ENCODE measurements at regions not wholly inside any gene's neighbourhood (a gene's known extent, or its start where the extent isn't known, plus 50 kb on each side); places are given as distances from the start of the nearest gene placed in this dataset.

DNA sequence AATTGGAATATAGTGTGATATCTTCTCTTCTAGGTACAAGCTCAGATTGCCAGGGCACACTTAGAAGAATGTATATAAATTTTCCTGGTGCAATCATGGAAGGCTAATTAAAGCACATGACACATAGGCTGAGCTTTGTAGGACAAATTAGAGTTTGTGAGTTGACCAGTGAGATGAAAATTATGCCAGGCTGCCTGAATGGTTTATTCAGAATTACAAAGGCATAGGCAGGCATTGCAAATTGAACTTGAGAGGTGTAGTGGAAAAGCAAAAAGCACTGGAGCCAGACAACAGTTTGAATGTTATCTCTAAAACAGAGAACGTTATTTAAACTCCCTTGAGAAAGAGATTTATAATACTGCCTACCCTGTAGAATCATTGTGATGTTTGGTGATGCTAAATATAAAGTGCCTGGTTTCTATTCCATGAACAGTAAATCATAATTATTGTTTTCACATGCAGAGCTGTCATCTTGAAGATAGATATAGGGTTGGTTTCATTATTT lies 712.1 kb downstream of the TBC1D32 start:
- H3K27ac ChIP-seq (ENCODE audit: extremely low read depth, low read depth, low read length) = no peak overlapping the region
- TF ChIP-seq ZNF544 (tag by site-specific recombination; IDR thresholded peaks at IDR 0.05) (no peak), ZNF146 (tag by site-specific recombination; IDR thresholded peaks at IDR 0.05) (no peak), ZNF391 (tag by site-specific recombination; IDR thresholded peaks at IDR 0.05; ENCODE audit: borderline replicate concordance, low read depth) (no peak), GLIS2 (tag by site-specific recombination; IDR thresholded peaks at IDR 0.05) (no peak), ZNF274 (IDR thresholded peaks at IDR 0.05; ENCODE audit: low read length) (no peak), ZNF274 (tag by site-specific recombination; IDR thresholded peaks at IDR 0.05; ENCODE audit: borderline replicate concordance) (no peak), HOXC10 (CRISPR knock-in tag; IDR thresholded peaks at IDR 0.05) (no peak)
- H3K4me1 ChIP-seq (ENCODE audit: control insufficient read depth, insufficient read depth, low read length) = no peaks in the 10 kb centered on the region
- POLR2A ChIA-PET = no interaction called here
- H3K36me3 ChIP-seq (ENCODE audit: control insufficient read depth in 2 of 2, insufficient read depth in 1 of 2, low read length in 2 of 2) = no peaks in the 10 kb centered on the region
- no peaks in the 10 kb centered on the region for H3K9me3 ChIP-seq (ENCODE audit: control insufficient read depth, insufficient read depth, low read depth, low read length)
- CTCF ChIA-PET = no interaction called here
- no peak overlapping the region for H3K4me3 ChIP-seq (ENCODE audit: low read depth, low read length)

DNA sequence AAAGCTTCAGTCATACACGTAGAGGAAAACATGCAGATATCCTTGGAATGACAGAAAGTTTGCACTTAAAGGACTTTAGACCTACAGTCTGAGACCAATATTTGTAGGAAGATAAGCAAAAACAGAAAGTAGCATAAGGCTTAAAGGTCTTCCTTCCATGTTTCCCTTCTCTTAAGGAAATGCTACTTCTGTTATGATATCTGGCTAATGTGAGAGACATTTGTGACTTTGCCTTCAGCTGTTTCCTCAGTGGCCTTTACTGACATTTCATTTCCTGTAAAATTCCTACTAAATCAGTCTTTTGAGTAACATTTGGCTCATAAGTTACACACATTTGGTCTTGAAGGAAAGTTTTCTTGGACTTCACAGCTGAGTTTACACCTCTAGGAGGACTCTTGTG lies 713.4 kb downstream of the TBC1D32 start:
- CTCF ChIA-PET = interaction anchor here (0.6 kb wide), 1 partner anchor 1334 kb away, joined by 3 read pairs; no protein-coding TSS in a partner anchor

DNA sequence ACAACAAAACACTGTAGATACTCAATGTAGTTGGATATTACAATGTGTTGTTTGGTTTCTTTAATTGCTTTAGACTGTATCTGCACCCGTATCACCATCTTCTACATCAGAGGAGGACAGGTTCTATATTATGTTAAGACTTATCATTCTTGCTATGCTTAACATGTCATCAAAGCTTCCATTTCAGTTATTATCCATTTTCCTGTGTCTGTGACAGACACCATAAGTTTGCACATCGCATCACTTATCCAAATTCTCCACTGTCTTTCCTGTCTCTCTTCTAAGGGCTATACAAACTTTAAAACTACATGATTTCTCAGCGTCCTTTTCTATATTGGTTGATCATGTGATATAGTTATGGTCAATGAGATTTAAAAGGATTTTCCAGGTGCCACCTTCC lies 719.0 kb downstream of the TBC1D32 start:
- POLR2A ChIA-PET = no interaction called here
- no peaks in the 10 kb centered on the region for H3K36me3 ChIP-seq (ENCODE audit: control insufficient read depth in 2 of 2, insufficient read depth in 1 of 2, low read length in 2 of 2)
- TF ChIP-seq MYNN (tag by site-specific recombination; IDR thresholded peaks at IDR 0.05; ENCODE audit: borderline replicate concordance) (no peak), SP7 (tag by site-specific recombination; IDR thresholded peaks at IDR 0.05) (no peak), ZNF658 (tag by site-specific recombination; IDR thresholded peaks at IDR 0.05) (no peak), ZNF501 (tag by site-specific recombination; IDR thresholded peaks at IDR 0.05) (no peak), SP3 (tag by site-specific recombination; IDR thresholded peaks at IDR 0.05) (no peak), ZNF555 (tag by site-specific recombination; conservative IDR thresholded peaks at IDR 0.05) (no peak), ZNF132 (tag by site-specific recombination; IDR thresholded peaks at IDR 0.05; ENCODE audit: borderline replicate concordance) (no peak), ZNF37A (tag by site-specific recombination; IDR thresholded peaks at IDR 0.05) (no peak)
- no peaks in the 10 kb centered on the region for H3K4me1 ChIP-seq (ENCODE audit: control insufficient read depth, insufficient read depth, low read length)
- CTCF ChIA-PET = no interaction called here
- H3K4me3 ChIP-seq (ENCODE audit: low read depth, low read length) = no peak overlapping the region
- H3K9me3 ChIP-seq (ENCODE audit: control insufficient read depth, insufficient read depth, low read depth, low read length) = no peaks in the 10 kb centered on the region
- no peak overlapping the region for H3K27ac ChIP-seq (ENCODE audit: extremely low read depth, low read depth, low read length)

More for the DNA sequence above, 713.4 kb downstream of the TBC1D32 start:
- Histone ChIP-seq H3K27ac (ENCODE audit: extremely low read depth, low read depth, low read length) (no peak overlapping the region), H3K4me3 (ENCODE audit: low read depth, low read length) (no peak overlapping the region), H3K4me1 (ENCODE audit: control insufficient read depth, insufficient read depth, low read length) (no peaks in the 10 kb centered on the region), H3K36me3 (ENCODE audit: control insufficient read depth in 2 of 2, insufficient read depth in 1 of 2, low read length in 2 of 2) (no peaks in the 10 kb centered on the region), H3K9me3 (ENCODE audit: control insufficient read depth, insufficient read depth, low read depth, low read length) (no peaks in the 10 kb centered on the region)
- POLR2A ChIA-PET = no interaction called here
- TF ChIP-seq, protein P1, sequence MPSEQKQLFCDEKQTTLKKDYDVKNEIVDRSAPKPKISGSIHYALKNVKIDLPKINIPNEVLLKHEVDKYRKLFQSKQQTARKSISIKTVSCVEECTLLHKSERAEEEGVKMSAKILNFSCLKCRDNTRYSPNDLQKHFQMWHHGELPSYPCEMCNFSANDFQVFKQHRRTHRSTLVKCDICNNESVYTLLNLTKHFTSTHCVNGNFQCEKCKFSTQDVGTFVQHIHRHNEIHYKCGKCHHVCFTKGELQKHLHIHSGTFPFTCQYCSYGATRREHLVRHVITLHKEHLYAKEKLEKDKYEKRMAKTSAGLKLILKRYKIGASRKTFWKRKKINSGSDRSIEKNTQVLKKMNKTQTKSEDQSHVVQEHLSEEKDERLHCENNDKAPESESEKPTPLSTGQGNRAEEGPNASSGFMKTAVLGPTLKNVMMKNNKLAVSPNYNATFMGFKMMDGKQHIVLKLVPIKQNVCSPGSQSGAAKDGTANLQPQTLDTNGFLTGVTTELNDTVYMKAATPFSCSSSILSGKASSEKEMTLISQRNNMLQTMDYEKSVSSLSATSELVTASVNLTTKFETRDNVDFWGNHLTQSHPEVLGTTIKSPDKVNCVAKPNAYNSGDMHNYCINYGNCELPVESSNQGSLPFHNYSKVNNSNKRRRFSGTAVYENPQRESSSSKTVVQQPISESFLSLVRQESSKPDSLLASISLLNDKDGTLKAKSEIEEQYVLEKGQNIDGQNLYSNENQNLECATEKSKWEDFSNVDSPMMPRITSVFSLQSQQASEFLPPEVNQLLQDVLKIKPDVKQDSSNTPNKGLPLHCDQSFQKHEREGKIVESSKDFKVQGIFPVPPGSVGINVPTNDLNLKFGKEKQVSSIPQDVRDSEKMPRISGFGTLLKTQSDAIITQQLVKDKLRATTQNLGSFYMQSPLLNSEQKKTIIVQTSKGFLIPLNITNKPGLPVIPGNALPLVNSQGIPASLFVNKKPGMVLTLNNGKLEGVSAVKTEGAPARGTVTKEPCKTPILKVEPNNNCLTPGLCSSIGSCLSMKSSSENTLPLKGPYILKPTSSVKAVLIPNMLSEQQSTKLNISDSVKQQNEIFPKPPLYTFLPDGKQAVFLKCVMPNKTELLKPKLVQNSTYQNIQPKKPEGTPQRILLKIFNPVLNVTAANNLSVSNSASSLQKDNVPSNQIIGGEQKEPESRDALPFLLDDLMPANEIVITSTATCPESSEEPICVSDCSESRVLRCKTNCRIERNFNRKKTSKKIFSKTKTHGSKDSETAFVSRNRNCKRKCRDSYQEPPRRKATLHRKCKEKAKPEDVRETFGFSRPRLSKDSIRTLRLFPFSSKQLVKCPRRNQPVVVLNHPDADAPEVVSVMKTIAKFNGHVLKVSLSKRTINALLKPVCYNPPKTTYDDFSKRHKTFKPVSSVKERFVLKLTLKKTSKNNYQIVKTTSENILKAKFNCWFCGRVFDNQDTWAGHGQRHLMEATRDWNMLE (tag by site-specific recombination; conservative IDR thresholded peaks at IDR 0.05; ENCODE audit: low read depth) = no peak
- TF ChIP-seq ZNF76 (tag by site-specific recombination; IDR thresholded peaks at IDR 0.05; ENCODE audit: borderline replicate concordance, low read depth) = no peak
- TF ChIP-seq ZNF660 (tag by site-specific recombination; IDR thresholded peaks at IDR 0.05) = no peak
- TF ChIP-seq ZNF274 (IDR thresholded peaks at IDR 0.05; ENCODE audit: low read length) = no peak
- no peak for TF ChIP-seq ZNF274 (tag by site-specific recombination; IDR thresholded peaks at IDR 0.05; ENCODE audit: borderline replicate concordance)
- no peak for TF ChIP-seq ZNF350 (tag by site-specific recombination; IDR thresholded peaks at IDR 0.05)
- no peak for TF ChIP-seq ZNF621 (tag by site-specific recombination; IDR thresholded peaks at IDR 0.05)
- TF ChIP-seq ZNF555 (tag by site-specific recombination; conservative IDR thresholded peaks at IDR 0.05) = no peak
- no peak for TF ChIP-seq ZNF600 (tag by site-specific recombination; IDR thresholded peaks at IDR 0.05)
- no peak for TF ChIP-seq ZNF558 (tag by site-specific recombination; IDR thresholded peaks at IDR 0.05)
- no peak for TF ChIP-seq ZNF23 (tag by site-specific recombination; IDR thresholded peaks at IDR 0.05; ENCODE audit: borderline replicate concordance)
- no peak for TF ChIP-seq ZNF202 (tag by site-specific recombination; IDR thresholded peaks at IDR 0.05; ENCODE audit: borderline replicate concordance)

All from HEK293 (cell line).